H9 (cell line): ENCODE measurements at regions not wholly inside any gene's neighbourhood (a gene's known extent, or its start where the extent isn't known, plus 50 kb on each side); places are given as distances from the start of the nearest gene placed in this dataset.

Source experiments
- DNase-seq: peaks from one replicate; pipeline ENCODE4 v3.0.0-alpha.2; 2017
- H2AFZ ChIP-seq: one replicate; pipeline ENCODE4 v1.6.1; 2013; ENCODE audit warnings: mild to moderate bottlenecking, low read length, control low read depth, moderate library complexity
- H2AK5ac ChIP-seq: 2 replicates; pipeline ENCODE4 v1.6.1; 2013; ENCODE audit warnings: low read length, control low read depth, mixed read lengths; ENCODE audit not compliant: insufficient read length
- H2BK120ac ChIP-seq: one replicate; pipeline ENCODE4 v1.6.1; 2013; ENCODE audit warnings: low read depth, mild to moderate bottlenecking, low read length, control low read depth, inconsistent platforms; ENCODE audit not compliant: poor library complexity, severe bottlenecking
- H2BK12ac ChIP-seq: 2 replicates; pipeline ENCODE4 v1.6.1; 2013; ENCODE audit warnings: low read length, control low read depth, mixed read lengths, low read depth; ENCODE audit not compliant: insufficient read length
- H2BK15ac ChIP-seq: 2 replicates; pipeline ENCODE4 v1.6.1; 2013; ENCODE audit warnings: low read depth, low read length, control low read depth
- H2BK20ac ChIP-seq: one replicate; pipeline ENCODE4 v1.6.1; 2013; ENCODE audit warnings: low read depth, mild to moderate bottlenecking, low read length, control low read depth, inconsistent platforms; ENCODE audit not compliant: poor library complexity, severe bottlenecking
- H2BK5ac ChIP-seq: 2 replicates; pipeline ENCODE4 v1.6.1; 2013; ENCODE audit warnings: low read length, control low read depth, mixed read lengths; ENCODE audit not compliant: insufficient read length
- H3K14ac ChIP-seq: 2 replicates; pipeline ENCODE4 v1.6.1; 2013; ENCODE audit warnings: low read length, control low read depth; ENCODE audit not compliant: insufficient read depth
- H3K18ac ChIP-seq: 2 replicates; pipeline ENCODE4 v1.6.1; 2013; ENCODE audit warnings: low read depth, mild to moderate bottlenecking, mixed read lengths, low read length, control low read depth; ENCODE audit not compliant: insufficient read length
- H3K23ac ChIP-seq: 2 replicates; pipeline ENCODE4 v1.6.1; 2013; ENCODE audit warnings: low read length, control low read depth, mixed read lengths, low read depth; ENCODE audit not compliant: insufficient read length
- H3K23me2 ChIP-seq: 2 replicates; pipeline ENCODE4 v1.6.1; 2013; ENCODE audit warnings: low read depth, mild to moderate bottlenecking, mixed read lengths, low read length, control low read depth; ENCODE audit not compliant: insufficient read length, poor library complexity, severe bottlenecking
- H3K27ac ChIP-seq: 2 replicates; pipeline ENCODE4 v1.5.1; 2013; ENCODE audit warnings: low read length, control low read depth, mixed read lengths, low read depth; ENCODE audit not compliant: insufficient read length
- H3K27me3 ChIP-seq: 2 replicates; pipeline ENCODE4 v1.6.1; 2013; ENCODE audit warnings: low read length, control low read depth, inconsistent platforms; ENCODE audit not compliant: insufficient read depth
- H3K4ac ChIP-seq: 2 replicates; pipeline ENCODE4 v1.6.1; 2013; ENCODE audit warnings: low read depth, mild to moderate bottlenecking, control low read depth, inconsistent platforms, low read length, moderate library complexity
- H3K4me1 ChIP-seq: 2 replicates; pipeline ENCODE4 v1.6.1; 2013; ENCODE audit warnings: low read length, control low read depth, inconsistent platforms; ENCODE audit not compliant: insufficient read depth
- H3K4me2 ChIP-seq: 2 replicates; pipeline ENCODE4 v1.6.1; 2013; ENCODE audit warnings: low read length, control low read depth, mixed read lengths; ENCODE audit not compliant: insufficient read length, insufficient read depth
- H3K56ac ChIP-seq: 2 replicates; pipeline ENCODE4 v1.6.1; 2013; ENCODE audit warnings: low read depth, mild to moderate bottlenecking, mixed read lengths, low read length, control low read depth; ENCODE audit not compliant: insufficient read length
- H3K79me1 ChIP-seq: 2 replicates; pipeline ENCODE4 v1.6.1; 2013; ENCODE audit warnings: low read depth, mild to moderate bottlenecking, moderate library complexity, low read length, control low read depth, inconsistent platforms; ENCODE audit not compliant: insufficient read depth, poor library complexity, severe bottlenecking
- H3K79me2 ChIP-seq: 2 replicates; pipeline ENCODE4 v1.6.1; 2013; ENCODE audit warnings: low read length, control low read depth, inconsistent platforms; ENCODE audit not compliant: insufficient read depth
- H3K9ac ChIP-seq: 2 replicates; pipeline ENCODE4 v1.6.1; 2013; ENCODE audit warnings: low read length, control low read depth, mixed read lengths; ENCODE audit not compliant: insufficient read length; ENCODE audit errors: extremely low read depth
- H3K9me3 ChIP-seq: one replicate; pipeline ENCODE4 v1.6.1; 2013; ENCODE audit warnings: low read depth, low read length, inconsistent platforms; ENCODE audit not compliant: control insufficient read depth
- H3T11ph ChIP-seq: one replicate; pipeline ENCODE4 v1.6.1; 2013; ENCODE audit warnings: mild to moderate bottlenecking, low read length, control low read depth, inconsistent platforms
- H4K20me1 ChIP-seq: one replicate; pipeline ENCODE4 v1.6.1; 2013; ENCODE audit not compliant: control insufficient read depth, insufficient read length, insufficient read depth
- H4K5ac ChIP-seq: 2 replicates; pipeline ENCODE4 v1.6.1; 2013; ENCODE audit warnings: low read depth, mild to moderate bottlenecking, mixed read lengths, low read length, control low read depth; ENCODE audit not compliant: insufficient read length
- H4K8ac ChIP-seq: replicated peaks from 2 replicates; pipeline ENCODE4 v1.6.1; 2013; ENCODE audit warnings: low read length, control low read depth, mixed read lengths, low read depth; ENCODE audit not compliant: insufficient read length
- H4K91ac ChIP-seq: 2 replicates; pipeline ENCODE4 v1.6.1; 2013; ENCODE audit warnings: low read depth, mild to moderate bottlenecking, moderate library complexity, mixed read lengths, low read length, control low read depth; ENCODE audit not compliant: insufficient read length
- H3K27ac Mint-ChIP-seq, 3 experiments: 2 replicates in 2 of 3; 3 replicates in 1 of 3; pipeline ENCODE4 v1.8.0; 2020 to 2021; ENCODE audit warnings: mixed read lengths in 3 of 3, mild to moderate bottlenecking in 1 of 3, moderate library complexity in 1 of 3
- H3K27me3 Mint-ChIP-seq: 2 replicates; pipeline ENCODE4 v1.8.0; 2021; ENCODE audit warnings: low read depth, mild to moderate bottlenecking, moderate library complexity, mixed read lengths
- H3K36me3 Mint-ChIP-seq, 3 experiments: 2 replicates in 2 of 3; 3 replicates in 1 of 3; pipeline ENCODE4 v1.8.0; 2020 to 2021; ENCODE audit warnings: low read depth in 3 of 3, mixed read lengths in 3 of 3; ENCODE audit not compliant: insufficient read depth in 1 of 3
- H3K4me1 Mint-ChIP-seq, 2 experiments: 2 replicates each; pipeline ENCODE4 v1.8.0; 2020; ENCODE audit warnings: mixed read lengths in 2 of 2
- H3K4me3 Mint-ChIP-seq, 2 experiments: 2 replicates in 1 of 2; 3 replicates in 1 of 2; pipeline ENCODE4 v1.8.0; 2020 to 2021; ENCODE audit warnings: mild to moderate bottlenecking in 2 of 2, mixed read lengths in 2 of 2, moderate library complexity in 1 of 2
- H3K9me3 Mint-ChIP-seq, 2 experiments: 2 replicates in 1 of 2; 3 replicates in 1 of 2; pipeline ENCODE4 v1.8.0; 2020; ENCODE audit warnings: mild to moderate bottlenecking in 2 of 2, mixed read lengths in 2 of 2, moderate library complexity in 1 of 2
- CTCF ChIP-seq: fragments of 200-600 bp; sonication (generic); conservative IDR thresholded peaks from 3 replicates; pipeline ENCODE4 v1.8.0; 2021; ENCODE audit warnings: antibody characterized with exemption, mild to moderate bottlenecking
- WGBS: extraction: QIAGEN DNeasy Blood & Tissue Kit; methylation state at CpG from one replicate; pipeline ENCODE4 v1.1.7; 2013; ENCODE audit warnings: missing lambda C conversion rate, low lambda C conversion rate, mixed read lengths; ENCODE audit not compliant: insufficient read length; ENCODE audit errors: extremely low coverage; 5-methylcytosine and 5-hydroxymethylcytosine counted together

- Histone ChIP-seq H3K23ac (no peak overlapping the region), H3K79me1 (no peaks in the 10 kb centered on the region), H2BK15ac (no peak overlapping the region), H2BK120ac (no peak overlapping the region), H3K56ac (no peak overlapping the region), H3K27ac (no peak overlapping the region), H4K91ac (no peak overlapping the region), H2AFZ (no peak overlapping the region), H3K18ac (no peak overlapping the region), H3T11ph (no peak overlapping the region), H2AK5ac (no peak overlapping the region), H3K4me1 (no peaks in the 10 kb centered on the region), H3K9me3 (no peaks in the 10 kb centered on the region), H3K4me2 (no peak overlapping the region), H2BK20ac (no peak overlapping the region), H3K14ac (no peak overlapping the region), H4K8ac (no peak overlapping the region), H3K9ac (no peak overlapping the region), H4K5ac (no peak overlapping the region), H4K20me1 (no peaks in the 10 kb centered on the region), H3K27me3 (no peaks in the 10 kb centered on the region), H3K23me2 (no peaks in the 10 kb centered on the region), H2BK12ac (no peak overlapping the region), H3K79me2 (no peaks in the 10 kb centered on the region), H2BK5ac (no peak overlapping the region), H3K4ac (no peak overlapping the region)
- Mint-ChIP-seq H3K27me3 (no peaks in the 10 kb centered on the region; the same call in none of the 2 replicates), H3K36me3 (peaks cover 2 to 8% (median 7%) of the 10 kb centered on the region in 3 experiments; a peak in 4 of 7 replicates), H3K4me3 (no peak overlapping the region), H3K27ac (no peak overlapping the region), H3K4me1 (peaks cover 0 to 2% of the 10 kb centered on the region in 2 experiments; a peak in 2 of 4 replicates), H3K9me3 (peaks cover 5 to 8% of the 10 kb centered on the region in 2 experiments)
- DNase-seq: no peak
- WGBS: no CpG with 5 or more reads among the region's 4 CpGs
- TF ChIP-seq CTCF: no peak
Measured at GRCh38 chr2:65931056-65931455, 498.7 kb upstream of the SPRED2 start.
